ENCODE measurements at regions not wholly inside any gene's neighbourhood (a gene's known extent, or its start where the extent isn't known, plus 50 kb on each side); places are given as distances from the start of the nearest gene placed in this dataset.

- Histone ChIP-seq H3K36me3 (ENCODE audit: control insufficient read depth in 4 of 4, insufficient read depth in 4 of 4, low read length in 3 of 4) (no peaks in the 10 kb centered on the region), H3K4me1 (ENCODE audit: control extremely low read depth in 1 of 4, control insufficient read depth in 4 of 4, insufficient read depth in 4 of 4, low read length in 3 of 4) (no peaks in the 10 kb centered on the region), H3K4me3 (ENCODE audit: control insufficient read depth in 1 of 7, extremely low read depth in 1 of 7, insufficient read depth in 4 of 7, low read depth in 2 of 7, low read length in 6 of 7) (no peak overlapping the region), H3K9me3 (ENCODE audit: control extremely low read depth in 1 of 5, control insufficient read depth in 4 of 5, insufficient read depth in 2 of 5, low read depth in 1 of 5, low read length in 4 of 5) (no peaks in the 10 kb centered on the region), H3K27me3 (replicated peaks in 2 of 5; ENCODE audit: control insufficient read depth in 4 of 5, insufficient read depth in 5 of 5, low read length in 4 of 5) (no peaks in the 10 kb centered on the region), H3K27ac (ENCODE audit: insufficient read depth in 1 of 2, low read depth in 1 of 2, low read length in 2 of 2, poor library complexity in 1 of 2, severe bottlenecking in 2 of 2) (no peak overlapping the region)
- POLR2A ChIA-PET = no interaction called here
- WGBS (ENCODE audit: insufficient coverage) = no CpG with 5 or more reads among the region's 4 CpGs
- no peak for DNase-seq
- CTCF ChIA-PET = no interaction called here
These were observed 1359.3 kb upstream of the MIR17HG start for GRCh38 chr13:89988206-89988605.

- CTCF ChIA-PET = no interaction called here
- POLR2A ChIA-PET = no interaction called here
- Histone ChIP-seq H3K4me3 (ENCODE audit: control insufficient read depth in 1 of 7, extremely low read depth in 1 of 7, insufficient read depth in 4 of 7, low read depth in 2 of 7, low read length in 6 of 7) (no peak overlapping the region), H3K4me1 (ENCODE audit: control extremely low read depth in 1 of 4, control insufficient read depth in 4 of 4, insufficient read depth in 4 of 4, low read length in 3 of 4) (no peaks in the 10 kb centered on the region), H3K36me3 (ENCODE audit: control insufficient read depth in 4 of 4, insufficient read depth in 4 of 4, low read length in 3 of 4) (no peaks in the 10 kb centered on the region), H3K27ac (ENCODE audit: insufficient read depth in 1 of 2, low read depth in 1 of 2, low read length in 2 of 2, poor library complexity in 1 of 2, severe bottlenecking in 2 of 2) (no peak overlapping the region), H3K9me3 (ENCODE audit: control extremely low read depth in 1 of 5, control insufficient read depth in 4 of 5, insufficient read depth in 2 of 5, low read depth in 1 of 5, low read length in 4 of 5) (peaks cover 0 to 9% (median 0%) of the 10 kb centered on the region in 5 experiments), H3K27me3 (replicated peaks in 2 of 5; ENCODE audit: control insufficient read depth in 4 of 5, insufficient read depth in 5 of 5, low read length in 4 of 5) (no peaks in the 10 kb centered on the region)
- WGBS (ENCODE audit: insufficient coverage) = 96% methylated on average over 3 of the region's 3 CpGs
- DNase-seq = no peak
These were observed 1343.9 kb upstream of the MIR17HG start for GRCh38 chr13:90003566-90003965.

GRCh38 chr13:90008707-90009149 is 1338.8 kb upstream of the MIR17HG start:
- Histone ChIP-seq H3K9me3 (ENCODE audit: control extremely low read depth in 1 of 5, control insufficient read depth in 4 of 5, insufficient read depth in 2 of 5, low read depth in 1 of 5, low read length in 4 of 5) (peaks cover 0 to 2% (median 0%) of the 10 kb centered on the region in 5 experiments), H3K4me1 (ENCODE audit: control extremely low read depth in 1 of 4, control insufficient read depth in 4 of 4, insufficient read depth in 4 of 4, low read length in 3 of 4) (no peaks in the 10 kb centered on the region), H3K27me3 (replicated peaks in 2 of 5; ENCODE audit: control insufficient read depth in 4 of 5, insufficient read depth in 5 of 5, low read length in 4 of 5) (no peaks in the 10 kb centered on the region), H3K36me3 (ENCODE audit: control insufficient read depth in 4 of 4, insufficient read depth in 4 of 4, low read length in 3 of 4) (no peaks in the 10 kb centered on the region), H3K27ac (ENCODE audit: insufficient read depth in 1 of 2, low read depth in 1 of 2, low read length in 2 of 2, poor library complexity in 1 of 2, severe bottlenecking in 2 of 2) (no peak overlapping the region), H3K4me3 (ENCODE audit: control insufficient read depth in 1 of 7, extremely low read depth in 1 of 7, insufficient read depth in 4 of 7, low read depth in 2 of 7, low read length in 6 of 7) (no peak overlapping the region)
- WGBS (ENCODE audit: insufficient coverage) = 87% methylated on average over 7 of the region's 7 CpGs
- POLR2A ChIA-PET = no interaction called here
- no peak for DNase-seq
- CTCF ChIA-PET = no interaction called here

- no CpG with 5 or more reads among the region's 1 CpG for WGBS (ENCODE audit: insufficient coverage)
These were observed 1333.4 kb upstream of the MIR17HG start for GRCh38 chr13:90014038-90014437.

GRCh38 chr13:90015565-90016507 is 1331.7 kb upstream of the MIR17HG start:
- Histone ChIP-seq H3K27me3 (replicated peaks in 2 of 5; ENCODE audit: control insufficient read depth in 4 of 5, insufficient read depth in 5 of 5, low read length in 4 of 5) (no peaks in the 10 kb centered on the region), H3K4me1 (ENCODE audit: control extremely low read depth in 1 of 4, control insufficient read depth in 4 of 4, insufficient read depth in 4 of 4, low read length in 3 of 4) (no peaks in the 10 kb centered on the region), H3K36me3 (ENCODE audit: control insufficient read depth in 4 of 4, insufficient read depth in 4 of 4, low read length in 3 of 4) (no peaks in the 10 kb centered on the region), H3K27ac (ENCODE audit: insufficient read depth in 1 of 2, low read depth in 1 of 2, low read length in 2 of 2, poor library complexity in 1 of 2, severe bottlenecking in 2 of 2) (no peak overlapping the region), H3K4me3 (ENCODE audit: control insufficient read depth in 1 of 7, extremely low read depth in 1 of 7, insufficient read depth in 4 of 7, low read depth in 2 of 7, low read length in 6 of 7) (no peak overlapping the region), H3K9me3 (ENCODE audit: control extremely low read depth in 1 of 5, control insufficient read depth in 4 of 5, insufficient read depth in 2 of 5, low read depth in 1 of 5, low read length in 4 of 5) (peaks cover 0 to 2% (median 0%) of the 10 kb centered on the region in 5 experiments)
- WGBS (ENCODE audit: insufficient coverage) = 100% methylated on average over 2 of the region's 3 CpGs
- ChIA-PET CTCF (no interaction called here), POLR2A (interaction anchor here (0.6 kb wide), 1 partner anchor 58 kb away, joined by 3 read pairs; no protein-coding TSS in a partner anchor)
- DNase-seq = no peak

More at GRCh38 chr13:90014038-90014437, 1333.4 kb upstream of the MIR17HG start:
- no peak for DNase-seq
- Histone ChIP-seq H3K9me3 (ENCODE audit: control extremely low read depth in 1 of 5, control insufficient read depth in 4 of 5, insufficient read depth in 2 of 5, low read depth in 1 of 5, low read length in 4 of 5) (peaks cover 0 to 2% (median 0%) of the 10 kb centered on the region in 5 experiments), H3K27me3 (replicated peaks in 2 of 5; ENCODE audit: control insufficient read depth in 4 of 5, insufficient read depth in 5 of 5, low read length in 4 of 5) (no peaks in the 10 kb centered on the region), H3K4me1 (ENCODE audit: control extremely low read depth in 1 of 4, control insufficient read depth in 4 of 4, insufficient read depth in 4 of 4, low read length in 3 of 4) (no peaks in the 10 kb centered on the region), H3K4me3 (ENCODE audit: control insufficient read depth in 1 of 7, extremely low read depth in 1 of 7, insufficient read depth in 4 of 7, low read depth in 2 of 7, low read length in 6 of 7) (no peak overlapping the region), H3K36me3 (ENCODE audit: control insufficient read depth in 4 of 4, insufficient read depth in 4 of 4, low read length in 3 of 4) (no peaks in the 10 kb centered on the region), H3K27ac (ENCODE audit: insufficient read depth in 1 of 2, low read depth in 1 of 2, low read length in 2 of 2, poor library complexity in 1 of 2, severe bottlenecking in 2 of 2) (no peak overlapping the region)
- POLR2A ChIA-PET = no interaction called here
- CTCF ChIA-PET = no interaction called here

DNA sequence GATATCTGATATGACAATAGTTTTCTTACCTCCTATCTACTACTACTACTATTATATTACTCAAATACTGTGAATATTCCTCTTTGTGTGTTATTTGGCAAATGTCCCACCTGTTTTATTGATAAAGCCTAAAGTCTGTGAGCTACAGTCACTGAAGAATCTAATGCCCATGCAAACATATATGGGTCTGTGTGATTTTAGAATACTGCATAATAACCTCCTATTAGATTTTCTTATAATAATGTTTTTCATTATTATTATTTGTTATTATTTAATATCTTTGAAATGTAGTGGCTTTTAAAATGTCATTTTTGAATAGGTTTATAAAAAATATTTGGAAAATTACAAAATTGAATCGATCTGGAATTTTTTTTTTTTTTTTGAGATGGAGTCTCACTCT is 1330.8 kb upstream of the MIR17HG start:
- no peak for DNase-seq
- Histone ChIP-seq H3K4me3 (ENCODE audit: control insufficient read depth in 1 of 7, extremely low read depth in 1 of 7, insufficient read depth in 4 of 7, low read depth in 2 of 7, low read length in 6 of 7) (no peak overlapping the region), H3K27ac (ENCODE audit: insufficient read depth in 1 of 2, low read depth in 1 of 2, low read length in 2 of 2, poor library complexity in 1 of 2, severe bottlenecking in 2 of 2) (no peak overlapping the region), H3K4me1 (ENCODE audit: control extremely low read depth in 1 of 4, control insufficient read depth in 4 of 4, insufficient read depth in 4 of 4, low read length in 3 of 4) (no peaks in the 10 kb centered on the region), H3K27me3 (replicated peaks in 2 of 5; ENCODE audit: control insufficient read depth in 4 of 5, insufficient read depth in 5 of 5, low read length in 4 of 5) (no peaks in the 10 kb centered on the region), H3K36me3 (ENCODE audit: control insufficient read depth in 4 of 4, insufficient read depth in 4 of 4, low read length in 3 of 4) (no peaks in the 10 kb centered on the region), H3K9me3 (ENCODE audit: control extremely low read depth in 1 of 5, control insufficient read depth in 4 of 5, insufficient read depth in 2 of 5, low read depth in 1 of 5, low read length in 4 of 5) (no peaks in the 10 kb centered on the region)
- WGBS (ENCODE audit: insufficient coverage) = 86% methylated on average over 1 of the region's 1 CpG
- POLR2A ChIA-PET = interaction anchor here (0.6 kb wide), 1 partner anchor 57 kb away, joined by 3 read pairs; no protein-coding TSS in a partner anchor
- CTCF ChIA-PET = no interaction called here

- ChIA-PET CTCF (no interaction called here), POLR2A (interaction anchor here (0.6 kb wide), 1 partner anchor 8 kb away, joined by 3 read pairs; no protein-coding TSS in a partner anchor)
- WGBS (ENCODE audit: insufficient coverage) = 100% methylated on average over 2 of the region's 3 CpGs
- Histone ChIP-seq H3K4me3 (ENCODE audit: control insufficient read depth in 1 of 7, extremely low read depth in 1 of 7, insufficient read depth in 4 of 7, low read depth in 2 of 7, low read length in 6 of 7) (no peak overlapping the region), H3K9me3 (ENCODE audit: control extremely low read depth in 1 of 5, control insufficient read depth in 4 of 5, insufficient read depth in 2 of 5, low read depth in 1 of 5, low read length in 4 of 5) (no peaks in the 10 kb centered on the region), H3K4me1 (ENCODE audit: control extremely low read depth in 1 of 4, control insufficient read depth in 4 of 4, insufficient read depth in 4 of 4, low read length in 3 of 4) (no peaks in the 10 kb centered on the region), H3K36me3 (ENCODE audit: control insufficient read depth in 4 of 4, insufficient read depth in 4 of 4, low read length in 3 of 4) (no peaks in the 10 kb centered on the region), H3K27me3 (replicated peaks in 2 of 5; ENCODE audit: control insufficient read depth in 4 of 5, insufficient read depth in 5 of 5, low read length in 4 of 5) (no peaks in the 10 kb centered on the region), H3K27ac (ENCODE audit: insufficient read depth in 1 of 2, low read depth in 1 of 2, low read length in 2 of 2, poor library complexity in 1 of 2, severe bottlenecking in 2 of 2) (no peak overlapping the region)
- DNase-seq = no peak
These were observed 1326.9 kb upstream of the MIR17HG start for GRCh38 chr13:90020536-90021070.
